ENCODE measurements at regions not wholly inside any gene's neighbourhood (a gene's known extent, or its start where the extent isn't known, plus 50 kb on each side); places are given as distances from the start of the nearest gene placed in this dataset.

DNA sequence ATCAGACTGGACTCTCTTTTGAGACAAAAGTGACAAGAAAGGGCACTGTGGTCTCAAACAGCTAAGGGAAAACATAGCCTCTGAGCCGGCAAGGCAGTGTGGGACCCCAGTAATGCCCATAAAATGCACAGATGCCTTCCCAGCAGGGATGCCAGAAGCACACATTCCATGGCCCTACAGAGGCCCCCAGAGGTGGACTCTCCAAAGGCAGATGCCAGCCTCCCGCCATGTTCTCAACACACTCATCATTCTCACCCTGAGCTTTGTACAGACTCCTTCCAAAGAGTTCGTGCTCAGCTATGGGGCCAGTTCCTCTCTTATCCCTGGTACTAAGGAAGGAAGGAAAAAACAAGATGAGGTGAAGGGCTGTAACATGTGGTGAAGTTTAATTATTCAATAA is 67.1 kb upstream of the ATP12A start:
- TF ChIP-seq, protein P1, sequence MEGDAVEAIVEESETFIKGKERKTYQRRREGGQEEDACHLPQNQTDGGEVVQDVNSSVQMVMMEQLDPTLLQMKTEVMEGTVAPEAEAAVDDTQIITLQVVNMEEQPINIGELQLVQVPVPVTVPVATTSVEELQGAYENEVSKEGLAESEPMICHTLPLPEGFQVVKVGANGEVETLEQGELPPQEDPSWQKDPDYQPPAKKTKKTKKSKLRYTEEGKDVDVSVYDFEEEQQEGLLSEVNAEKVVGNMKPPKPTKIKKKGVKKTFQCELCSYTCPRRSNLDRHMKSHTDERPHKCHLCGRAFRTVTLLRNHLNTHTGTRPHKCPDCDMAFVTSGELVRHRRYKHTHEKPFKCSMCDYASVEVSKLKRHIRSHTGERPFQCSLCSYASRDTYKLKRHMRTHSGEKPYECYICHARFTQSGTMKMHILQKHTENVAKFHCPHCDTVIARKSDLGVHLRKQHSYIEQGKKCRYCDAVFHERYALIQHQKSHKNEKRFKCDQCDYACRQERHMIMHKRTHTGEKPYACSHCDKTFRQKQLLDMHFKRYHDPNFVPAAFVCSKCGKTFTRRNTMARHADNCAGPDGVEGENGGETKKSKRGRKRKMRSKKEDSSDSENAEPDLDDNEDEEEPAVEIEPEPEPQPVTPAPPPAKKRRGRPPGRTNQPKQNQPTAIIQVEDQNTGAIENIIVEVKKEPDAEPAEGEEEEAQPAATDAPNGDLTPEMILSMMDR (IDR thresholded peaks at IDR 0.05; ENCODE audit: partially characterized antibody, unreplicated experiment) = no peak
- Mint-ChIP-seq H3K4me3 (ENCODE audit: unreplicated experiment) (no peak overlapping the region), H3K9me3 (ENCODE audit: unreplicated experiment) (peaks cover 6% of the 10 kb centered on the region), H3K27ac (ENCODE audit: unreplicated experiment) (no peak overlapping the region), H3K36me3 (ENCODE audit: unreplicated experiment) (peaks cover 5% of the 10 kb centered on the region), H3K4me1 (ENCODE audit: low read depth, unreplicated experiment) (peaks cover 11% of the 10 kb centered on the region), H3K27me3 (ENCODE audit: unreplicated experiment) (peaks cover 11% of the 10 kb centered on the region)
- no peak for DNase-seq

DNA sequence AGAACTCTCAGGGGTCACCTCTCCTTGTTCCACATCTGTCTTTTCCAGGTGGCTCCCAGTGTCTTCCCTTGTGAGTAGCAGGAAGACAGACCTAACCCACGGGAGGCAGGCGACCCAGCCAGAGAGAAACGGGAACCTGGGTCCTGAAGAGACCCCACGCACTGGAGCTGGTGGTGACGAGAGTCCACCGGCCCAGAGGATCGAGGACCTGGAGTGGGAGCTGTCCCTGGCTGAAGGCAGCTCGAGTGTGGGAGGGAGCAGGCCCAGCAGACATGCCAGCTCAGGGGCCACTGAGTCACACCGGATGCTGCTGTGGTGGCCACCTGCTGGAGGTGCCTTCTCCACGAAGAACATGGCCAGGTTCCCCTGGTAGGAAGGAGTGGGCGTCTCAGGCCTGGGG is 66.5 kb upstream of the ATP12A start:
- Mint-ChIP-seq H3K4me1 (ENCODE audit: low read depth, unreplicated experiment) (peaks cover 11% of the 10 kb centered on the region), H3K9me3 (ENCODE audit: unreplicated experiment) (peaks cover 6% of the 10 kb centered on the region), H3K27ac (ENCODE audit: unreplicated experiment) (no peak overlapping the region), H3K4me3 (ENCODE audit: unreplicated experiment) (no peak overlapping the region), H3K36me3 (ENCODE audit: unreplicated experiment) (peaks cover 5% of the 10 kb centered on the region), H3K27me3 (ENCODE audit: unreplicated experiment) (peaks cover 11% of the 10 kb centered on the region)
- TF ChIP-seq, protein P1 (IDR thresholded peaks at IDR 0.05; ENCODE audit: partially characterized antibody, unreplicated experiment) = no peak
- no peak for DNase-seq

DNA sequence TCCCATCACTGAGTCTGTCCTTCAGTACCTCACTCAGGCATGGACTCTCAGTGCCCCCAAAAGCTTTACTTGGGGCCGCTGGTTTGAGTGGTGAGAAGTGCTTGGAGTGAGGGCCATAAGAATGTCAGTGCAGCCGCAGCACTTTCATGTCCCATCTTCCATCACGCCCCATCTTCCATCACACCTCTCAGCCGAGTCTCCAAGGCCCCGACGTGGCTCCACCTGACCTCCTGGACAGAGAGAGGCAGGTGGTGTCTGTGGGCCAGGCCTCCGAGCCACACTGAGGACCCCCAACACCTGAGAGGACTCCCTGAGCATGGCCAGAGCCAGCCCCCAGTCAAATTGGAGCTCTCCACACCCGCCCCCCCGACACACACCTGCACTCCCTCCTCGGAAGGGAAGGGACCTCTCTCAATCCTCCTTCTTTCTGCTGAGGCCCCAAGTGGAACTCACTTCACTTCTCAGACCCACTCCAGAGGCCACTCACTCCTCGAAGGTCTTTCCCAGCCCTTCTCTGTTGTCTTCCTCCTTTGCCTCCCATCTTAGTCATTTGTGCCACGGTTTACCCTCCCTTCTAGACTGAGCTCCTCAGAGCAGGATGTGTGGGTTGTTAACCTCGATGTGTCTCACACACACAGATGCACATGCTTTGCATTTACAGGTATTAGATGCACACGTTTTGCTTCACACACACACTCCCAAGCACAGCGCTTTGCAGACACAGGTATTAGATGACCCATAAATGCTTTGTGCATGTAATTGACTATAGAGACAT is 65.7 kb upstream of the ATP12A start:
- Mint-ChIP-seq H3K9me3 (ENCODE audit: unreplicated experiment) (peaks cover 8% of the 10 kb centered on the region), H3K4me3 (ENCODE audit: unreplicated experiment) (no peak overlapping the region), H3K27me3 (ENCODE audit: unreplicated experiment) (peaks cover 11% of the 10 kb centered on the region), H3K27ac (ENCODE audit: unreplicated experiment) (peak overlapping the region; percentile 53), H3K36me3 (ENCODE audit: unreplicated experiment) (peaks cover 5% of the 10 kb centered on the region), H3K4me1 (ENCODE audit: low read depth, unreplicated experiment) (peaks cover 11% of the 10 kb centered on the region)
- TF ChIP-seq, protein P1 (IDR thresholded peaks at IDR 0.05; ENCODE audit: partially characterized antibody, unreplicated experiment) = no peak
- DNase-seq = no peak

DNA sequence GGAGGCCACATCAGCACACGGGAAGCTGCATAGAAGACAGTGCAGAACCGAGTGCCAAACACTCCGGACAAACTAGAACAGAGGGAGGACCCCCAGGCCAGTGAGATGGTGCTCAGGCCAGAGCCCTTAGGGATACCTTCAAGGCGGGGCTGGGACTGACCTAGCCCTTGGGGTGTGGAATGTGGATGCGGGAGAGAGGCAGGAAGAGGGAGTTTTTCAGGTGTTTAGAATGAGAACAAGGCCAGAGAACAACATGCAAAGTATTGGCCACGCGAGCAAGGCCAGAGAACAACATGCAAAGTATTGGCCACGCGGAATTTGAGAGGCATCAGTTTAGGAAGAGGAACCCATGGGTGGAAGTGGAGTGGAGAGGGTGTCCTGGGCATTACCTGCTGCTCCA is 65.1 kb upstream of the ATP12A start:
- Mint-ChIP-seq H3K27me3 (ENCODE audit: unreplicated experiment) (peaks cover 9% of the 10 kb centered on the region), H3K9me3 (ENCODE audit: unreplicated experiment) (peaks cover 8% of the 10 kb centered on the region), H3K4me1 (ENCODE audit: low read depth, unreplicated experiment) (peaks cover 11% of the 10 kb centered on the region), H3K27ac (ENCODE audit: unreplicated experiment) (peak overlapping the region; percentile 53), H3K4me3 (ENCODE audit: unreplicated experiment) (peak overlapping the region; percentile 19), H3K36me3 (ENCODE audit: unreplicated experiment) (peaks cover 5% of the 10 kb centered on the region)
- TF ChIP-seq, protein P1 (IDR thresholded peaks at IDR 0.05; ENCODE audit: partially characterized antibody, unreplicated experiment) = no peak
- no peak for DNase-seq

DNA sequence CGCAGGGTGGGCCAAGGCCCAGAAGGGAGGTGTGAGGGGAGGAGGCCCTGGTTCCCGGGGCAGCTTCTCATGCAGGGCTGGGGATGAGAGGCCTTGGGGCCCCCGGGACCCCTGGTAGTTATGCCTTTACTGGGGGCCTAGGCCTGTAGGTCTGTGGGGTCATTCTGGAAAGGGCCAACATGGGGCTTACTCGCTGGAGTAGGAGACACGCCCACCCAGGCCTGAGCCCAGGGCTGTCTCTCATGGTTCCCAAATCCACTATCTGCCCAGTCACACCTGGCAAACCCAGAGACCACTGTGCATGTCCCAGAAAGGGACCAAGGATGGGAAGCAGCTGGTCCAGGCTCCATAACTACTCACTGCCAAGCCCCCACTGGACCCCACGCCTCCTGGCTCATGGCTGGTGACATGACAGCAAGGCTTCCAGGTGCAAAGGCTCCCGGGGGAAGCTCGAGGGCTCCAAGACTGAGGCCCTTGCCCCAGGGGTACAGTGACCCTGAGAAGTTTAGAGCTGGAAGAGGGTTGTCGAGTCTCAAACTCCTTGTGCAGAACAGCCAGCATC is 64.2 kb upstream of the ATP12A start:
- TF ChIP-seq, protein P1 (IDR thresholded peaks at IDR 0.05; ENCODE audit: partially characterized antibody, unreplicated experiment) = no peak
- H3K4me3 Mint-ChIP-seq (ENCODE audit: unreplicated experiment) = no peak overlapping the region
- H3K27ac Mint-ChIP-seq (ENCODE audit: unreplicated experiment) = peak overlapping the region; percentile 33
- peaks cover 8% of the 10 kb centered on the region for H3K9me3 Mint-ChIP-seq (ENCODE audit: unreplicated experiment)
- peaks cover 5% of the 10 kb centered on the region for H3K36me3 Mint-ChIP-seq (ENCODE audit: unreplicated experiment)
- H3K27me3 Mint-ChIP-seq (ENCODE audit: unreplicated experiment) = peaks cover 9% of the 10 kb centered on the region
- DNase-seq = no peak
- H3K4me1 Mint-ChIP-seq (ENCODE audit: low read depth, unreplicated experiment) = peaks cover 11% of the 10 kb centered on the region
